DMS79 (cell line): ENCODE measurements at regions not wholly inside any gene's neighbourhood (a gene's known extent, or its start where the extent isn't known, plus 50 kb on each side); places are given as distances from the start of the nearest gene placed in this dataset.
A peak's percentile ranks its signal among the peaks of the same experiment; 100 is the strongest.
"Not testable (repeated sequence)": the region's sequence is repeated elsewhere in the genome, so short reads cannot be mapped to it uniquely, and the experiment has no call there.

ENCODE experiments used
- DNase-seq: peaks from one replicate; lab custom pipeline; 2025; lab: John Stamatoyannopoulos, UW

GRCh38 chr3:139243710-139244109, 100.1 kb upstream of the MRPS22 start:
- DNase-seq = no peak

- DNase-seq = no peak
These were observed 95.1 kb upstream of the MRPS22 start for GRCh38 chr3:139248593-139249255.

- no peak for DNase-seq
These were observed 92.3 kb upstream of the MRPS22 start for GRCh38 chr3:139251529-139251928.

- no peak for DNase-seq
These were observed 91.1 kb upstream of the MRPS22 start for GRCh38 chr3:139252719-139253118.

GRCh38 chr3:139258276-139258675, 85.5 kb upstream of the MRPS22 start:
- DNase-seq = no peak

GRCh38 chr3:139259398-139259797, 84.4 kb upstream of the MRPS22 start:
- DNase-seq = no peak

GRCh38 chr3:139260041-139260486, 83.8 kb upstream of the MRPS22 start:
- no peak for DNase-seq

GRCh38 chr3:139260793-139261736, 82.8 kb upstream of the MRPS22 start:
- no peak for DNase-seq

GRCh38 chr3:139261754-139262586, 81.8 kb upstream of the MRPS22 start:
- DNase-seq = peak; percentile 81

- no peak for DNase-seq
These were observed 80.0 kb upstream of the MRPS22 start for GRCh38 chr3:139263798-139264197.

GRCh38 chr3:139264375-139264774, 79.4 kb upstream of the MRPS22 start:
- no peak for DNase-seq

- no peak for DNase-seq
These were observed 78.4 kb upstream of the MRPS22 start for GRCh38 chr3:139265131-139266016.

- no peak for DNase-seq
These were observed 76.2 kb upstream of the MRPS22 start for GRCh38 chr3:139267300-139268246.

GRCh38 chr3:139269984-139270383, 73.8 kb upstream of the MRPS22 start:
- no peak for DNase-seq

GRCh38 chr3:139270652-139271051, 73.2 kb upstream of the MRPS22 start:
- DNase-seq = not testable (repeated sequence)

GRCh38 chr3:139280027-139280671, 63.7 kb upstream of the MRPS22 start:
- DNase-seq = no peak

GRCh38 chr3:139281096-139281495, 62.7 kb upstream of the MRPS22 start:
- DNase-seq = no peak

GRCh38 chr3:139281522-139282196, 62.2 kb upstream of the MRPS22 start:
- DNase-seq = no peak

GRCh38 chr3:139283301-139283700, 60.5 kb upstream of the MRPS22 start:
- DNase-seq = no peak
